Right lobe of liver (tissue), 6 donors: ENCODE measurements at regions not wholly inside any gene's neighbourhood (a gene's known extent, or its start where the extent isn't known, plus 50 kb on each side); places are given as distances from the start of the nearest gene placed in this dataset.

Source experiments
- ATAC-seq, 4 donors: fragments of 200-7000 bp; cut with Tn5 transposase; one replicate each; pipeline ENCODE4 v1.9.1; 2020; ENCODE audit warnings: mild to moderate bottlenecking in 4 of 4, moderate library complexity in 4 of 4
- DNase-seq, 3 donors: peaks; one replicate each; pipeline ENCODE4 v3.0.0-alpha.2; 2020
- H3K27ac ChIP-seq, 3 donors: fragments of 200-600 bp; one replicate each; pipeline ENCODE4 v1.8.0; 2022
- H3K27me3 ChIP-seq, 2 donors: fragments of 200-600 bp; one replicate each; pipeline ENCODE4 v1.8.0; 2022
- H3K36me3 ChIP-seq, 4 donors: fragments of 200-600 bp; sonication (generic) in 1 of 4; one replicate each; pipeline versions ENCODE4 v1.5.1 to v1.8.0; 2017 to 2022; ENCODE audit warnings: control low read depth in 1 of 4
- H3K4me1 ChIP-seq, 4 donors: fragments of 200-600 bp; sonication (generic) in 1 of 4; one replicate each; pipeline versions ENCODE4 v1.5.1 to v1.8.0; 2017 to 2022; ENCODE audit warnings: control low read depth in 1 of 4
- H3K4me3 ChIP-seq, 3 donors: fragments of 200-600 bp; one replicate each; pipeline ENCODE4 v1.8.0; 2022
- H3K9me3 ChIP-seq, 4 donors: fragments of 200-600 bp; sonication (generic) in 1 of 4; one replicate each; pipeline versions ENCODE4 v1.5.1 to v1.8.0; 2017 to 2022; ENCODE audit warnings: control low read depth in 1 of 4
- CTCF ChIP-seq, 4 donors: fragments of 200-600 bp in 3 of 4; fragments of 450-650 bp in 1 of 4; IDR thresholded peaks; one replicate each; pipeline versions ENCODE4 v1.5.1 to v1.8.0; 2016 to 2022; ENCODE audit warnings: antibody characterized with exemption in 4 of 4, mild to moderate bottlenecking in 2 of 4
- POLR2A ChIP-seq: fragments of 450-650 bp; IDR thresholded peaks from one replicate; pipeline ENCODE4 v1.6.1; 2017; ENCODE audit warnings: antibody characterized with exemption, mild to moderate bottlenecking
- WGBS: methylation state at CpG from one replicate; pipeline ENCODE4 v1.1.6; 2018; ENCODE audit warnings: low coverage, low lambda C conversion rate; ENCODE audit not compliant: insufficient coverage; ENCODE audit errors: missing lambda C conversion rate; 5-methylcytosine and 5-hydroxymethylcytosine counted together
- intact Hi-C, 2 donors: fragments of 100-400 bp; cut with DNase I; formaldehyde crosslinking; loops; one replicate each; pipeline versions ENCODE4 v1.11.2 to v1.14.1; 2022
- donor health status: DM: no; HTN: yes; CAD: no.
- donor health status: DM: no; HTN: no; CAD: no.
- donor health status: DM: no; HTN: no; CAD: no.
- donor health status: DM: no; HTN: yes; CAD: no.
- donor health status: DM: no; HTN: yes; CAD: no.

- 94% methylated on average over 4 of the region's 4 CpGs for WGBS
- H3K27ac ChIP-seq = no peak overlapping the region
- no peak for ATAC-seq
Measured at GRCh38 chr3:182632077-182632393, 161.3 kb upstream of the ATP11B start.

GRCh38 chr3:182633186-182633585, 160.1 kb upstream of the ATP11B start:
- Histone ChIP-seq H3K4me1 (peaks cover 0 to 6% (median 0%) of the 10 kb centered on the region in 4 donors), H3K9me3 (no peaks in the 10 kb centered on the region), H3K4me3 (no peak overlapping the region), H3K36me3 (no peaks in the 10 kb centered on the region), H3K27me3 (no peaks in the 10 kb centered on the region), H3K27ac (no peak overlapping the region)
- ATAC-seq (no peak), DNase-seq (no peak)
- intact Hi-C loops = no loop called here
- 85% methylated on average over 7 of the region's 7 CpGs for WGBS
- TF ChIP-seq CTCF (IDR thresholded peaks at IDR 0.05) (no peak), POLR2A (no peak)

More at GRCh38 chr3:182632077-182632393, 161.3 kb upstream of the ATP11B start:
- no peak for TF ChIP-seq POLR2A
- TF ChIP-seq CTCF (IDR thresholded peaks at IDR 0.05) = no peak
- H3K27me3 ChIP-seq = no peaks in the 10 kb centered on the region
- no peaks in the 10 kb centered on the region for H3K36me3 ChIP-seq
- intact Hi-C loops = no loop called here
- no peak for DNase-seq
- H3K9me3 ChIP-seq = no peaks in the 10 kb centered on the region
- peaks cover 0 to 14% (median 0%) of the 10 kb centered on the region in 4 donors for H3K4me1 ChIP-seq
- H3K4me3 ChIP-seq = no peak overlapping the region

- intact Hi-C loops = no loop called here
- H3K36me3 ChIP-seq = no peaks in the 10 kb centered on the region
- no peak for TF ChIP-seq CTCF (IDR thresholded peaks at IDR 0.05)
- TF ChIP-seq POLR2A = no peak
- H3K4me1 ChIP-seq = peaks cover 0 to 2% (median 0%) of the 10 kb centered on the region in 4 donors
- ATAC-seq (no peak), DNase-seq (no peak)
- no CpG with 5 or more reads among the region's 1 CpG for WGBS
- no peak overlapping the region for H3K27ac ChIP-seq
- no peaks in the 10 kb centered on the region for H3K27me3 ChIP-seq
- H3K4me3 ChIP-seq = no peak overlapping the region
- no peaks in the 10 kb centered on the region for H3K9me3 ChIP-seq
Measured at GRCh38 chr3:182636646-182637045, 156.7 kb upstream of the ATP11B start.

GRCh38 chr3:182637350-182638110, 155.8 kb upstream of the ATP11B start:
- intact Hi-C loops = no loop called here
- WGBS = 43% methylated on average over 1 of the region's 2 CpGs
- TF ChIP-seq POLR2A (no peak), CTCF (IDR thresholded peaks at IDR 0.05) (no peak)
- Histone ChIP-seq H3K9me3 (no peaks in the 10 kb centered on the region), H3K27me3 (no peaks in the 10 kb centered on the region), H3K4me1 (no peaks in the 10 kb centered on the region), H3K36me3 (no peaks in the 10 kb centered on the region), H3K4me3 (no peak overlapping the region), H3K27ac (no peak overlapping the region)
- ATAC-seq (peak in 1 of 4 donors; percentile 25), DNase-seq (no peak)
